MM.1S (cell line): ENCODE measurements at regions not wholly inside any gene's neighbourhood (a gene's known extent, or its start where the extent isn't known, plus 50 kb on each side); places are given as distances from the start of the nearest gene placed in this dataset.

Experiments
- EZH2 ChIP-seq: fragments of 300-600 bp; sonication (generic); optimal IDR thresholded peaks from 2 replicates; pipeline ENCODE3; 2017; ENCODE audit warnings: low read depth, mild to moderate bottlenecking, antibody characterized with exemption, low read length, mixed read lengths
- EZH2phosphoT487 ChIP-seq: fragments of 300-600 bp; sonication (generic); IDR thresholded peaks from 2 replicates; pipeline ENCODE4 v1.6.1; 2018; ENCODE audit warnings: antibody characterized with exemption, low read length
- TF ChIP-seq, protein P1 (sequence below): fragments of 300-600 bp; sonication (generic); IDR thresholded peaks from 2 replicates; pipeline ENCODE4 v1.5.1; 2016; ENCODE audit warnings: antibody characterized with exemption, low read length, mixed read lengths

DNA sequence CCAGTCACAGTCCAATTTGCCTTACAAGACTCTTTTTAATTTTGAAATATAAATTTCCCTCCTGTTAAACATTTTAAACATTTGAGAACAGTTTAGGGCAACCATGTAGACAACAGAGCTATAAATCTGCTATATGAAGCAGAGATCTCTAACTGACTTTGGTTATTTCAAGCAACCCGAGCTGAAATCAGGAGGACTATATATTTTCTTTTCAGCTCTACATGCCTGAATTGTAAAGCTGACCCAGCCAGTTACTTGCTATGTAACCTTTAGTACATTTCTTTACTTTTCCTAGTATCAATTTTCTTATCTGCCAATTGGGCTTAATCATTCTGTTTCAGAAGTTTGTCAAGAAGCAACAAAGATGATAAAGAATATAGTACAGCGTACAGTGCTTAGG, 457.4 kb upstream of the NECTIN3 start:
- TF ChIP-seq, protein P1, sequence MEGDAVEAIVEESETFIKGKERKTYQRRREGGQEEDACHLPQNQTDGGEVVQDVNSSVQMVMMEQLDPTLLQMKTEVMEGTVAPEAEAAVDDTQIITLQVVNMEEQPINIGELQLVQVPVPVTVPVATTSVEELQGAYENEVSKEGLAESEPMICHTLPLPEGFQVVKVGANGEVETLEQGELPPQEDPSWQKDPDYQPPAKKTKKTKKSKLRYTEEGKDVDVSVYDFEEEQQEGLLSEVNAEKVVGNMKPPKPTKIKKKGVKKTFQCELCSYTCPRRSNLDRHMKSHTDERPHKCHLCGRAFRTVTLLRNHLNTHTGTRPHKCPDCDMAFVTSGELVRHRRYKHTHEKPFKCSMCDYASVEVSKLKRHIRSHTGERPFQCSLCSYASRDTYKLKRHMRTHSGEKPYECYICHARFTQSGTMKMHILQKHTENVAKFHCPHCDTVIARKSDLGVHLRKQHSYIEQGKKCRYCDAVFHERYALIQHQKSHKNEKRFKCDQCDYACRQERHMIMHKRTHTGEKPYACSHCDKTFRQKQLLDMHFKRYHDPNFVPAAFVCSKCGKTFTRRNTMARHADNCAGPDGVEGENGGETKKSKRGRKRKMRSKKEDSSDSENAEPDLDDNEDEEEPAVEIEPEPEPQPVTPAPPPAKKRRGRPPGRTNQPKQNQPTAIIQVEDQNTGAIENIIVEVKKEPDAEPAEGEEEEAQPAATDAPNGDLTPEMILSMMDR, result no peak
- TF ChIP-seq EZH2 (no peak), EZH2phosphoT487 (no peak)
